H1 (cell line): ENCODE measurements at regions not wholly inside any gene's neighbourhood (a gene's known extent, or its start where the extent isn't known, plus 50 kb on each side); places are given as distances from the start of the nearest gene placed in this dataset.

Experiments used
- ATF3 ChIP-seq: IDR thresholded peaks from 2 replicates; pipeline ENCODE4 v1.6.1; 2011; ENCODE audit warnings: low read depth, mild to moderate bottlenecking, low read length; ENCODE audit not compliant: insufficient read depth
- POU5F1 ChIP-seq: IDR thresholded peaks from 2 replicates; pipeline ENCODE4 v1.6.1; 2011; ENCODE audit warnings: low read depth, mild to moderate bottlenecking, low read length, moderate library complexity
- TF ChIP-seq, protein P1 (sequence below): fragments of 300-600 bp; sonication (generic); IDR thresholded peaks from 2 replicates; pipeline ENCODE4 v1.7.1; 2012; ENCODE audit warnings: low read length, moderate library complexity, mild to moderate bottlenecking, inconsistent platforms; ENCODE audit not compliant: insufficient replicate concordance

DNA sequence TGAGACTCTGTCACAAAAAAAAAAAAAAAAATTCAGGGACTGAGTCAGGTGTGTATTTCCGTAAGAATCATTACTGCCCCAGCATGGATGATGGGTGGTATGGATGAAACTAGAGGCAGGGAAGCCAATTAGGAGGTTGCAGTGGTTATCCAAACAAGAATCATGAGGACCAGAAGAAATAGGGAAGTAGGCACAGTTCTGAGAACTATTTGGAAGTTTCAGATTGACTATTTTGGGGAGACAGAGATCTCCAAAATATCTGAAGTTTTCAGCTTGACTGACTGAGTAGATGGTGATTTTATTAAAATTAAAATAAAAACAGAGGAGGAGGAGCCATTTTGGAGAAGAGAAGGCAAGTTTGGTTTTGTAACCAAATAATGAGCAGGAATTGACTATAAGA, 119.4 kb upstream of the NRBF2 start (continued):
- TF ChIP-seq, protein P1, sequence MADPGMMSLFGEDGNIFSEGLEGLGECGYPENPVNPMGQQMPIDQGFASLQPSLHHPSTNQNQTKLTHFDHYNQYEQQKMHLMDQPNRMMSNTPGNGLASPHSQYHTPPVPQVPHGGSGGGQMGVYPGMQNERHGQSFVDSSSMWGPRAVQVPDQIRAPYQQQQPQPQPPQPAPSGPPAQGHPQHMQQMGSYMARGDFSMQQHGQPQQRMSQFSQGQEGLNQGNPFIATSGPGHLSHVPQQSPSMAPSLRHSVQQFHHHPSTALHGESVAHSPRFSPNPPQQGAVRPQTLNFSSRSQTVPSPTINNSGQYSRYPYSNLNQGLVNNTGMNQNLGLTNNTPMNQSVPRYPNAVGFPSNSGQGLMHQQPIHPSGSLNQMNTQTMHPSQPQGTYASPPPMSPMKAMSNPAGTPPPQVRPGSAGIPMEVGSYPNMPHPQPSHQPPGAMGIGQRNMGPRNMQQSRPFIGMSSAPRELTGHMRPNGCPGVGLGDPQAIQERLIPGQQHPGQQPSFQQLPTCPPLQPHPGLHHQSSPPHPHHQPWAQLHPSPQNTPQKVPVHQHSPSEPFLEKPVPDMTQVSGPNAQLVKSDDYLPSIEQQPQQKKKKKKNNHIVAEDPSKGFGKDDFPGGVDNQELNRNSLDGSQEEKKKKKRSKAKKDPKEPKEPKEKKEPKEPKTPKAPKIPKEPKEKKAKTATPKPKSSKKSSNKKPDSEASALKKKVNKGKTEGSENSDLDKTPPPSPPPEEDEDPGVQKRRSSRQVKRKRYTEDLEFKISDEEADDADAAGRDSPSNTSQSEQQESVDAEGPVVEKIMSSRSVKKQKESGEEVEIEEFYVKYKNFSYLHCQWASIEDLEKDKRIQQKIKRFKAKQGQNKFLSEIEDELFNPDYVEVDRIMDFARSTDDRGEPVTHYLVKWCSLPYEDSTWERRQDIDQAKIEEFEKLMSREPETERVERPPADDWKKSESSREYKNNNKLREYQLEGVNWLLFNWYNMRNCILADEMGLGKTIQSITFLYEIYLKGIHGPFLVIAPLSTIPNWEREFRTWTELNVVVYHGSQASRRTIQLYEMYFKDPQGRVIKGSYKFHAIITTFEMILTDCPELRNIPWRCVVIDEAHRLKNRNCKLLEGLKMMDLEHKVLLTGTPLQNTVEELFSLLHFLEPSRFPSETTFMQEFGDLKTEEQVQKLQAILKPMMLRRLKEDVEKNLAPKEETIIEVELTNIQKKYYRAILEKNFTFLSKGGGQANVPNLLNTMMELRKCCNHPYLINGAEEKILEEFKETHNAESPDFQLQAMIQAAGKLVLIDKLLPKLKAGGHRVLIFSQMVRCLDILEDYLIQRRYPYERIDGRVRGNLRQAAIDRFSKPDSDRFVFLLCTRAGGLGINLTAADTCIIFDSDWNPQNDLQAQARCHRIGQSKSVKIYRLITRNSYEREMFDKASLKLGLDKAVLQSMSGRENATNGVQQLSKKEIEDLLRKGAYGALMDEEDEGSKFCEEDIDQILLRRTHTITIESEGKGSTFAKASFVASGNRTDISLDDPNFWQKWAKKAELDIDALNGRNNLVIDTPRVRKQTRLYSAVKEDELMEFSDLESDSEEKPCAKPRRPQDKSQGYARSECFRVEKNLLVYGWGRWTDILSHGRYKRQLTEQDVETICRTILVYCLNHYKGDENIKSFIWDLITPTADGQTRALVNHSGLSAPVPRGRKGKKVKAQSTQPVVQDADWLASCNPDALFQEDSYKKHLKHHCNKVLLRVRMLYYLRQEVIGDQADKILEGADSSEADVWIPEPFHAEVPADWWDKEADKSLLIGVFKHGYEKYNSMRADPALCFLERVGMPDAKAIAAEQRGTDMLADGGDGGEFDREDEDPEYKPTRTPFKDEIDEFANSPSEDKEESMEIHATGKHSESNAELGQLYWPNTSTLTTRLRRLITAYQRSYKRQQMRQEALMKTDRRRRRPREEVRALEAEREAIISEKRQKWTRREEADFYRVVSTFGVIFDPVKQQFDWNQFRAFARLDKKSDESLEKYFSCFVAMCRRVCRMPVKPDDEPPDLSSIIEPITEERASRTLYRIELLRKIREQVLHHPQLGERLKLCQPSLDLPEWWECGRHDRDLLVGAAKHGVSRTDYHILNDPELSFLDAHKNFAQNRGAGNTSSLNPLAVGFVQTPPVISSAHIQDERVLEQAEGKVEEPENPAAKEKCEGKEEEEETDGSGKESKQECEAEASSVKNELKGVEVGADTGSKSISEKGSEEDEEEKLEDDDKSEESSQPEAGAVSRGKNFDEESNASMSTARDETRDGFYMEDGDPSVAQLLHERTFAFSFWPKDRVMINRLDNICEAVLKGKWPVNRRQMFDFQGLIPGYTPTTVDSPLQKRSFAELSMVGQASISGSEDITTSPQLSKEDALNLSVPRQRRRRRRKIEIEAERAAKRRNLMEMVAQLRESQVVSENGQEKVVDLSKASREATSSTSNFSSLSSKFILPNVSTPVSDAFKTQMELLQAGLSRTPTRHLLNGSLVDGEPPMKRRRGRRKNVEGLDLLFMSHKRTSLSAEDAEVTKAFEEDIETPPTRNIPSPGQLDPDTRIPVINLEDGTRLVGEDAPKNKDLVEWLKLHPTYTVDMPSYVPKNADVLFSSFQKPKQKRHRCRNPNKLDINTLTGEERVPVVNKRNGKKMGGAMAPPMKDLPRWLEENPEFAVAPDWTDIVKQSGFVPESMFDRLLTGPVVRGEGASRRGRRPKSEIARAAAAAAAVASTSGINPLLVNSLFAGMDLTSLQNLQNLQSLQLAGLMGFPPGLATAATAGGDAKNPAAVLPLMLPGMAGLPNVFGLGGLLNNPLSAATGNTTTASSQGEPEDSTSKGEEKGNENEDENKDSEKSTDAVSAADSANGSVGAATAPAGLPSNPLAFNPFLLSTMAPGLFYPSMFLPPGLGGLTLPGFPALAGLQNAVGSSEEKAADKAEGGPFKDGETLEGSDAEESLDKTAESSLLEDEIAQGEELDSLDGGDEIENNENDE: no peak
- TF ChIP-seq POU5F1: no peak
- no peak for TF ChIP-seq ATF3
